C4-2B (cell line): ENCODE measurements at regions not wholly inside any gene's neighbourhood (a gene's known extent, or its start where the extent isn't known, plus 50 kb on each side); places are given as distances from the start of the nearest gene placed in this dataset.
A peak's percentile ranks its signal among the peaks of the same experiment; 100 is the strongest.

Source experiments
- H3K27ac ChIP-seq: fragments of 450-650 bp; 2 replicates; pipeline ENCODE4 v1.5.1; 2017
- ZFX ChIP-seq: fragments of 450-650 bp; IDR thresholded peaks from 2 replicates; pipeline ENCODE4 v1.6.1; 2017
- TF ChIP-seq, protein P1 (sequence below): fragments of 450-650 bp; conservative IDR thresholded peaks from 2 replicates; pipeline ENCODE4 v1.5.1; 2017; ENCODE audit warnings: mild to moderate bottlenecking

DNA sequence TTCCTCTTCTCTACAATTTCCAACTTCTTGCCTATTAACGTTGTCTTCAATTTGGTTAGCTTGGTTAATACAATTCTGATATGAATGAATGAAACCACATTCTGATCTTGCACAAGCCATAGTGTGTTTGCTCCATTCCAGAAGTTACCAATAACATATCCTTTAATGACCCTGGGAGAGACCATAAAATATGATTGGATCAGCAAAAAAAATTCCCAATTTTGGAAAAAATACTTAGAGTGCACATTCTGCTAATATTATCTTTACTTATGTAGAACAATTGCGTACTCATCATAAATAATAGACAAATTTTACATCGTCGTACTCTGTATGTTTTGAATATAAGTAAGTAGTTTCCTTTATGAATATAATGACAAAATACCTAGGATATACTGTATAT is 117.2 kb downstream of the SLITRK5 start:
- H3K27ac ChIP-seq = no peak overlapping the region
- TF ChIP-seq, protein P1, sequence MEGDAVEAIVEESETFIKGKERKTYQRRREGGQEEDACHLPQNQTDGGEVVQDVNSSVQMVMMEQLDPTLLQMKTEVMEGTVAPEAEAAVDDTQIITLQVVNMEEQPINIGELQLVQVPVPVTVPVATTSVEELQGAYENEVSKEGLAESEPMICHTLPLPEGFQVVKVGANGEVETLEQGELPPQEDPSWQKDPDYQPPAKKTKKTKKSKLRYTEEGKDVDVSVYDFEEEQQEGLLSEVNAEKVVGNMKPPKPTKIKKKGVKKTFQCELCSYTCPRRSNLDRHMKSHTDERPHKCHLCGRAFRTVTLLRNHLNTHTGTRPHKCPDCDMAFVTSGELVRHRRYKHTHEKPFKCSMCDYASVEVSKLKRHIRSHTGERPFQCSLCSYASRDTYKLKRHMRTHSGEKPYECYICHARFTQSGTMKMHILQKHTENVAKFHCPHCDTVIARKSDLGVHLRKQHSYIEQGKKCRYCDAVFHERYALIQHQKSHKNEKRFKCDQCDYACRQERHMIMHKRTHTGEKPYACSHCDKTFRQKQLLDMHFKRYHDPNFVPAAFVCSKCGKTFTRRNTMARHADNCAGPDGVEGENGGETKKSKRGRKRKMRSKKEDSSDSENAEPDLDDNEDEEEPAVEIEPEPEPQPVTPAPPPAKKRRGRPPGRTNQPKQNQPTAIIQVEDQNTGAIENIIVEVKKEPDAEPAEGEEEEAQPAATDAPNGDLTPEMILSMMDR = no peak
- no peak for TF ChIP-seq ZFX

DNA sequence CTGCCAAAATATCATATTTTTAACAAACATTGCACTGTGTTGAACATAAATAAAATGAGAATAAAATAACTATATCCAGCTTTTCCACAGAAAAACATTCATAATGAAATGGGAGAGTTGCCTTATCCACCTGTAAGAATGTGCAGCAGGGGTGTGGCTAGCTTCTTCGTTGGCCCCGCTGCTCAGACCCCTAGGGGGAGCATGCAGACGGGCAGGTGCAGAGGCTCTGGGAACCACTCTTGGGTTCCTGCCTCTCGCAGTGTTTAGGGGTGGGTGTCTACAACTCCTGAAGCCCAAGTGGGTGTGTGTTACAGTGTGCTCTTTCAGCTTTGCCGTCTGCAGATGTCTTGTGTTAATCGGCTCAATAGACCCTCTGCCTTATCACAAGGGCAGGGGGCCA is 121.7 kb downstream of the SLITRK5 start:
- H3K27ac ChIP-seq = no peak overlapping the region
- TF ChIP-seq, protein P1 = no peak

DNA sequence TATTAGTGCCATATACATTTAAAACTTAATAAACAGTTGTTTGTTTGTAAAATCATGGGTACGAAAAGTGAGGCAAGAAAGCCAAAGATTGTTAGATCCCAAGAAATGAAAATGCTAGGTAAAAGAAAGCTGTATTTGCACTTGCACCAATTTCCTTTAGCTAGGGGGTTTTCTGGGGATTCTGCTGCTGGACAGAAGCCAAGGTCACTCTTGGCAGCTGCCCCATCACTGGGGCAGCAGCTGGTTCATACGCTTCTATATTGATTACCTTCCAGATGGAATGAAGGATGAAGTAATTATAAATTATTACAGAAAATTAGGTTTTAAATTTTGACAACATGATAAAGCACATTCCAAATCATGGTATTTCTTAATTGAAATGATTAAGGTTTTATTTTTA is 127.4 kb downstream of the SLITRK5 start:
- H3K27ac ChIP-seq = no peak overlapping the region
- no peak for TF ChIP-seq ZFX
- TF ChIP-seq, protein P1 = no peak

DNA sequence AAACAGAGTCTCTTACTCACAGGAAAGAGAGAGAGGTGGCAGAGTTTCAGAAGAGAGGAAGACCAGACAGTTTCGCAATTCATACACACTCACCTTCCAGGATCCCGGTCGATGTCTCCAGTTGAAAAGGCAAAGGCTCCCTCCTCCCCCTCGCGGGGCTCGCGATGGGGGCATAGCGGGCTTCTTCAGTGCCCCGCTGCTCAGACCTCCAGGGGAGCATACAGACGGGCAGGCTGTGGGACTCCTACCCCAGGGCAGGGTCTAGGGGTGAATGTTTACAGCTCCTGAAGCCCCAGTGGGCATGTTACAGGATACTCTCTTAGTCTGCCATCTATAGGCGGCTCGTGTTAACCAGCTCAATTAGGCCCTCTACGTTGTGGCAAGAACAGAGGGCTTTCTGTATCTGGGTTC is 139.2 kb downstream of the SLITRK5 start:
- TF ChIP-seq ZFX = no peak
- TF ChIP-seq, protein P1 = peak; percentile 51
- H3K27ac ChIP-seq = peak overlapping the region; percentile 17; the same call in 1 of the 2 replicates

DNA sequence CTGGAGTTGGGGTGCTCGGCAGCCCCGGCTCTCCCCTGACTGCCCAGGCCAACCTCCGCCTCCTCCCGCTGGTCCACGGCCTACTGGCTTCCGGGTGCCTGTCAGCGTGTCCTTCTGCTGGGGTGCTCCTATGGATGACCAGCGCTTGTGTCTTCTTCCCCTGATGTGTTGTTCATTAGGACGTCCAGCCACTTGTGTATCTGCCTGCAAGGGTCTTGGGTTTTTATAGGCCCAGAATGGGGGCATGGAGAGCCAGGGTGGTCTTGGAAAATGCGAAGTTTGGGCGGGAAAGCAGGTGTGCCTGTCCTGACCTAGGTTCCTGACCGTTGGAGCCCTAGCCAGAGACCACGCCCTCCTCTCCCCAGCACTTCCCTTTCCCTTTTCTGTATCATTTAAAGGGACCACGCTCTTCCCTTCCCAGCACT is 139.8 kb downstream of the SLITRK5 start:
- peak overlapping the region; percentile 17; the same call in 1 of the 2 replicates for H3K27ac ChIP-seq

DNA sequence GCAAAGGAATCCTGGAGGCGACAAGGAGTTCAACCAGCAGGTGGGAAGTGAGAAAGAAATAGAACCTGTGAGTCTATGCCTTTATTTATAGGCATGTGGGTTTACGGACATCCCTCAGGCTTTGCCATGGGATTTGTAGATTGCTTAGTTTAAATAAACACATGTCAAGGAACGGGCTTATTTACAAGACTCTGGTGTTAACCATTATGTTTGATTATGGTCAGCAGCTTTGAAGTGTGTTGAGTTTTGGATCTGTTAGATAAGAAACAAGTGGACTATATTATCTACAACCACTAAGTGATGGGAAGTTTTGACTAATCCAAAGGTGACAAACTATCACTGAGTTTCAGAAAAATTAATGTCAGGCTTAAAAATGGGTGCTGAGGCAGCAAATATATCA is 143.2 kb downstream of the SLITRK5 start:
- TF ChIP-seq, protein P1 = no peak
- no peak for TF ChIP-seq ZFX
- H3K27ac ChIP-seq = no peak overlapping the region

More for the DNA sequence above, 139.8 kb downstream of the SLITRK5 start:
- TF ChIP-seq, protein P1 = peak; percentile 24; the same call in 1 of the 2 replicates
- no peak for TF ChIP-seq ZFX

DNA sequence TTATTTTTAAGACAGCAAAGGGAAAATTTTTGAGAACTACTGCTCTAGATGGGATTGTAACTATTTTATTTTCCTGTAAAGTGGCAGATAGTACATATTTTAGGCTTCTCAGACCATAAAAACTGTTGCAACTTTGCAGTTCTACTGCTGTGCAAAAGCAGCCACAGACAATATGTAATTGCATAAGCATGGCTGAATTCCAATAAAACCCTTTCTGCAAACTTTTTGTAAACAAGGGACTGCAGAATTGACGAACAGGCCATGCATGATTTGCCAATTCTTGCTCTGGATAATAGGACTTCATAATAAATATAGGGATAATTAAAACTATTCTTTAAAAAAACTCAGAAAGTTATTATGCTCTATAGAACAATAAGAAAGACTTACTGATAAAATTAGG is 149.1 kb downstream of the SLITRK5 start:
- H3K27ac ChIP-seq = no peak overlapping the region
- TF ChIP-seq ZFX = no peak
- TF ChIP-seq, protein P1 = no peak
